ENCODE measurements at regions not wholly inside any gene's neighbourhood (a gene's known extent, or its start where the extent isn't known, plus 50 kb on each side); places are given as distances from the start of the nearest gene placed in this dataset.
"Not testable (repeated sequence)": the region's sequence is repeated elsewhere in the genome, so short reads cannot be mapped to it uniquely, and the experiment has no call there.

GRCh38 chr9:129428864-129429577 is 191.9 kb downstream of the C9orf50 start:
- peaks cover 2% of the 10 kb centered on the region; the same call in 1 of the 2 replicates for H3K27me3 ChIP-seq (ENCODE audit: control insufficient read depth, insufficient read depth, low read length)
- DNase-seq: no peak
- H3K36me3 ChIP-seq (replicated peaks; ENCODE audit: control insufficient read depth, insufficient read depth, low read length): no peaks in the 10 kb centered on the region
- no peak overlapping the region for H3K4me3 ChIP-seq (ENCODE audit: insufficient read depth, low read depth, low read length)

GRCh38 chr9:129427149-129427548 is 193.8 kb downstream of the C9orf50 start:
- no peak for DNase-seq
- Histone ChIP-seq H3K27me3 (ENCODE audit: control insufficient read depth, insufficient read depth, low read length) (peaks cover 2% of the 10 kb centered on the region; the same call in 1 of the 2 replicates), H3K36me3 (replicated peaks; ENCODE audit: control insufficient read depth, insufficient read depth, low read length) (no peaks in the 10 kb centered on the region), H3K4me3 (ENCODE audit: insufficient read depth, low read depth, low read length) (no peak overlapping the region)

- H3K27me3 ChIP-seq (ENCODE audit: control insufficient read depth, insufficient read depth, low read length); H3K36me3 ChIP-seq (replicated peaks; ENCODE audit: control insufficient read depth, insufficient read depth, low read length); H3K4me3 ChIP-seq (ENCODE audit: insufficient read depth, low read depth, low read length); DNase-seq: not testable (repeated sequence)
Measured at GRCh38 chr9:129423755-129424154, 197.1 kb downstream of the C9orf50 start.

GRCh38 chr9:129423216-129423615 is 197.7 kb downstream of the C9orf50 start:
- Histone ChIP-seq H3K36me3 (replicated peaks; ENCODE audit: control insufficient read depth, insufficient read depth, low read length) (no peaks in the 10 kb centered on the region), H3K4me3 (ENCODE audit: insufficient read depth, low read depth, low read length) (no peak overlapping the region), H3K27me3 (ENCODE audit: control insufficient read depth, insufficient read depth, low read length) (no peaks in the 10 kb centered on the region; the same call in 1 of the 2 replicates)
- DNase-seq: no peak

- H3K27me3 ChIP-seq (ENCODE audit: control insufficient read depth, insufficient read depth, low read length): no peaks in the 10 kb centered on the region; the same call in 1 of the 2 replicates
- H3K4me3 ChIP-seq (ENCODE audit: insufficient read depth, low read depth, low read length): no peak overlapping the region
- no peaks in the 10 kb centered on the region for H3K36me3 ChIP-seq (replicated peaks; ENCODE audit: control insufficient read depth, insufficient read depth, low read length)
- peak; percentile 69 for DNase-seq
Measured at GRCh38 chr9:129422843-129423192, 198.1 kb downstream of the C9orf50 start.

GRCh38 chr9:129422032-129422842 is 198.7 kb downstream of the C9orf50 start:
- no peaks in the 10 kb centered on the region; the same call in 1 of the 2 replicates for H3K27me3 ChIP-seq (ENCODE audit: control insufficient read depth, insufficient read depth, low read length)
- H3K4me3 ChIP-seq (ENCODE audit: insufficient read depth, low read depth, low read length): no peak overlapping the region
- no peaks in the 10 kb centered on the region for H3K36me3 ChIP-seq (replicated peaks; ENCODE audit: control insufficient read depth, insufficient read depth, low read length)
- DNase-seq: no peak

GRCh38 chr9:129421371-129421770 is 199.5 kb downstream of the C9orf50 start:
- Histone ChIP-seq H3K4me3 (ENCODE audit: insufficient read depth, low read depth, low read length) (no peak overlapping the region), H3K36me3 (replicated peaks; ENCODE audit: control insufficient read depth, insufficient read depth, low read length) (no peaks in the 10 kb centered on the region), H3K27me3 (ENCODE audit: control insufficient read depth, insufficient read depth, low read length) (no peaks in the 10 kb centered on the region; the same call in 1 of the 2 replicates)
- no peak for DNase-seq

GRCh38 chr9:129420721-129421120 is 200.2 kb downstream of the C9orf50 start:
- H3K4me3 ChIP-seq (ENCODE audit: insufficient read depth, low read depth, low read length): no peak overlapping the region
- H3K36me3 ChIP-seq (replicated peaks; ENCODE audit: control insufficient read depth, insufficient read depth, low read length): no peaks in the 10 kb centered on the region
- no peak for DNase-seq
- no peaks in the 10 kb centered on the region; the same call in 1 of the 2 replicates for H3K27me3 ChIP-seq (ENCODE audit: control insufficient read depth, insufficient read depth, low read length)

- no peaks in the 10 kb centered on the region for H3K36me3 ChIP-seq (replicated peaks; ENCODE audit: control insufficient read depth, insufficient read depth, low read length)
- DNase-seq: peak; percentile 35
- no peaks in the 10 kb centered on the region; the same call in 1 of the 2 replicates for H3K27me3 ChIP-seq (ENCODE audit: control insufficient read depth, insufficient read depth, low read length)
- H3K4me3 ChIP-seq (ENCODE audit: insufficient read depth, low read depth, low read length): no peak overlapping the region
Measured at GRCh38 chr9:129419382-129419899, 201.5 kb downstream of the C9orf50 start.

- no peaks in the 10 kb centered on the region; the same call in 1 of the 2 replicates for H3K27me3 ChIP-seq (ENCODE audit: control insufficient read depth, insufficient read depth, low read length)
- no peaks in the 10 kb centered on the region for H3K36me3 ChIP-seq (replicated peaks; ENCODE audit: control insufficient read depth, insufficient read depth, low read length)
- H3K4me3 ChIP-seq (ENCODE audit: insufficient read depth, low read depth, low read length): no peak overlapping the region
- DNase-seq: peak; percentile 19
Measured at GRCh38 chr9:129418451-129418850, 202.4 kb downstream of the C9orf50 start.

GRCh38 chr9:129416821-129417539 is 203.9 kb downstream of the C9orf50 start:
- no peaks in the 10 kb centered on the region for H3K36me3 ChIP-seq (replicated peaks; ENCODE audit: control insufficient read depth, insufficient read depth, low read length)
- peak; percentile 47 for DNase-seq
- no peak overlapping the region for H3K4me3 ChIP-seq (ENCODE audit: insufficient read depth, low read depth, low read length)
- no peaks in the 10 kb centered on the region; the same call in 1 of the 2 replicates for H3K27me3 ChIP-seq (ENCODE audit: control insufficient read depth, insufficient read depth, low read length)

- DNase-seq: peak; percentile 52
- no peaks in the 10 kb centered on the region; the same call in 1 of the 2 replicates for H3K27me3 ChIP-seq (ENCODE audit: control insufficient read depth, insufficient read depth, low read length)
- H3K36me3 ChIP-seq (replicated peaks; ENCODE audit: control insufficient read depth, insufficient read depth, low read length): no peaks in the 10 kb centered on the region
- no peak overlapping the region for H3K4me3 ChIP-seq (ENCODE audit: insufficient read depth, low read depth, low read length)
Measured at GRCh38 chr9:129415942-129416651, 204.8 kb downstream of the C9orf50 start.

GRCh38 chr9:129414993-129415941 is 205.6 kb downstream of the C9orf50 start:
- no peaks in the 10 kb centered on the region; the same call in 1 of the 2 replicates for H3K27me3 ChIP-seq (ENCODE audit: control insufficient read depth, insufficient read depth, low read length)
- DNase-seq: peak; percentile 59
- no peaks in the 10 kb centered on the region for H3K36me3 ChIP-seq (replicated peaks; ENCODE audit: control insufficient read depth, insufficient read depth, low read length)
- H3K4me3 ChIP-seq (ENCODE audit: insufficient read depth, low read depth, low read length): no peak overlapping the region

Data from H7 (cell line).